A673 (cell line): ENCODE measurements at regions not wholly inside any gene's neighbourhood (a gene's known extent, or its start where the extent isn't known, plus 50 kb on each side); places are given as distances from the start of the nearest gene placed in this dataset.

Experiments used
- BruUV-seq: library from RNA; stranded (reverse); fragments of 400-500 nt; replicated peaks from 2 replicates; lab custom pipeline; 2021; lab: Mats Ljungman, UMichigan
- CTCF ChIA-PET: fragments of 300-600 bp; sonication (Branson Sonifier 250); formaldehyde crosslinking; loops from one replicate; lab custom pipeline; 2022; ENCODE audit warnings: antibody characterized with exemption; lab: Charles Lee
- POLR2A ChIA-PET: fragments of 300-600 bp; sonication (Branson Sonifier 250); formaldehyde crosslinking; loops from one replicate; lab custom pipeline; 2022; ENCODE audit warnings: antibody characterized with exemption; ENCODE audit not compliant: low non-redundant PET; lab: Charles Lee
- DNase-seq: peaks from one replicate; pipeline ENCODE4 v3.0.0-alpha.2; 2015; ENCODE audit warnings: low spot score
- H3K27ac ChIP-seq: fragments of 200-600 bp; sonication (generic); 2 replicates; pipeline ENCODE4 v1.5.1; 2016; ENCODE audit warnings: mixed run types, low read depth, mild to moderate bottlenecking, mixed read lengths, antibody characterized with exemption, low read length; ENCODE audit not compliant: poor library complexity, severe bottlenecking
- H3K27me3 ChIP-seq: fragments of 200-600 bp; sonication (generic); replicated peaks from 2 replicates; pipeline ENCODE4 v1.6.1; 2017; ENCODE audit warnings: mixed run types, low read depth, mild to moderate bottlenecking, mixed read lengths, antibody characterized with exemption, low read length; ENCODE audit not compliant: insufficient read depth, poor library complexity
- H3K36me3 ChIP-seq: fragments of 200-600 bp; sonication (generic); 2 replicates; pipeline ENCODE4 v1.6.1; 2016; ENCODE audit warnings: mixed run types, mild to moderate bottlenecking, mixed read lengths, antibody characterized with exemption, low read length; ENCODE audit not compliant: insufficient read depth, poor library complexity, severe bottlenecking
- H3K4me1 ChIP-seq: fragments of 200-600 bp; sonication (generic); 2 replicates; pipeline ENCODE4 v1.6.1; 2017; ENCODE audit warnings: mixed run types, mild to moderate bottlenecking, mixed read lengths, antibody characterized with exemption, low read length; ENCODE audit not compliant: insufficient read depth, poor library complexity, severe bottlenecking
- H3K4me3 ChIP-seq: fragments of 200-600 bp; sonication (generic); 2 replicates; pipeline ENCODE4 v1.5.1; 2016; ENCODE audit warnings: low read depth, mixed run types, mild to moderate bottlenecking, mixed read lengths, low read length; ENCODE audit not compliant: poor library complexity, severe bottlenecking
- H3K9me3 ChIP-seq: fragments of 200-600 bp; sonication (generic); 2 replicates; pipeline ENCODE4 v1.6.1; 2016; ENCODE audit warnings: mixed run types, low read depth, mild to moderate bottlenecking, mixed read lengths, antibody characterized with exemption, low read length; ENCODE audit not compliant: poor library complexity, severe bottlenecking
- CTCF ChIP-seq: fragments of 300-800, 200-600 bp; sonication (generic); conservative IDR thresholded peaks from 2 replicates; pipeline ENCODE4 v1.5.1; 2017; ENCODE audit warnings: low read depth, mild to moderate bottlenecking, antibody characterized with exemption, low read length, moderate library complexity, mixed read lengths
- EZH2 ChIP-seq: fragments of 200-600 bp; sonication (generic); IDR thresholded peaks from 2 replicates; pipeline ENCODE4 v1.6.1; 2017; ENCODE audit warnings: borderline replicate concordance, low read depth, mild to moderate bottlenecking, mixed read lengths, antibody characterized with exemption, low read length; ENCODE audit not compliant: poor library complexity, severe bottlenecking
- intact Hi-C: fragments of 100-400 bp; cut with micrococcal nuclease; formaldehyde crosslinking; loops from one replicate; pipeline ENCODE4 v1.10.0; 2022; ENCODE audit not compliant: unreplicated experiment

- no peak for DNase-seq
- BruUV-seq = no TSS peak
- Histone ChIP-seq H3K36me3 (no peaks in the 10 kb centered on the region), H3K4me3 (no peak overlapping the region), H3K9me3 (no peaks in the 10 kb centered on the region), H3K27me3 (peaks cover 11% of the 10 kb centered on the region), H3K27ac (no peak overlapping the region), H3K4me1 (no peaks in the 10 kb centered on the region)
- CTCF ChIA-PET = no interaction called here
- intact Hi-C loops = no loop called here
- TF ChIP-seq CTCF = no peak
- no peak for TF ChIP-seq EZH2
- POLR2A ChIA-PET = no interaction called here
These were observed 539.6 kb downstream of the LRRC70 start for GRCh38 chr5:63118221-63118620.

GRCh38 chr5:63111891-63112290 lies 533.3 kb downstream of the LRRC70 start:
- H3K4me1 ChIP-seq = no peaks in the 10 kb centered on the region
- peaks cover 24% of the 10 kb centered on the region for H3K27me3 ChIP-seq
- H3K9me3 ChIP-seq = no peaks in the 10 kb centered on the region
- no TSS peak for BruUV-seq
- no peak overlapping the region for H3K27ac ChIP-seq
- intact Hi-C loops = no loop called here
- ChIA-PET POLR2A (no interaction called here), CTCF (no interaction called here)
- no peak for TF ChIP-seq CTCF
- TF ChIP-seq EZH2 = no peak
- H3K36me3 ChIP-seq = no peaks in the 10 kb centered on the region
- no peak overlapping the region for H3K4me3 ChIP-seq
- no peak for DNase-seq

- H3K36me3 ChIP-seq = no peaks in the 10 kb centered on the region
- no peak overlapping the region for H3K27ac ChIP-seq
- BruUV-seq = no TSS peak
- H3K4me3 ChIP-seq = no peak overlapping the region
- H3K4me1 ChIP-seq = no peaks in the 10 kb centered on the region
- ChIA-PET POLR2A (no interaction called here), CTCF (no interaction called here)
- intact Hi-C loops = no loop called here
- DNase-seq = no peak
- H3K27me3 ChIP-seq = peaks cover 22% of the 10 kb centered on the region
- no peaks in the 10 kb centered on the region for H3K9me3 ChIP-seq
- TF ChIP-seq CTCF (no peak), EZH2 (no peak)
These were observed 523.3 kb downstream of the LRRC70 start for GRCh38 chr5:63101870-63102269.
